GM19395 (cell line): ENCODE measurements at regions not wholly inside any gene's neighbourhood (a gene's known extent, or its start where the extent isn't known, plus 50 kb on each side); places are given as distances from the start of the nearest gene placed in this dataset.
"Not testable (repeated sequence)": the region's sequence is repeated elsewhere in the genome, so short reads cannot be mapped to it uniquely, and the experiment has no call there.

Experiments
- ATAC-seq: cut with Tn5 transposase; IDR thresholded peaks from one replicate; pipeline ENCODE4 v1.9.1; 2021; ENCODE audit warnings: mild to moderate bottlenecking, moderate library complexity; ENCODE audit not compliant: unreplicated experiment

DNA sequence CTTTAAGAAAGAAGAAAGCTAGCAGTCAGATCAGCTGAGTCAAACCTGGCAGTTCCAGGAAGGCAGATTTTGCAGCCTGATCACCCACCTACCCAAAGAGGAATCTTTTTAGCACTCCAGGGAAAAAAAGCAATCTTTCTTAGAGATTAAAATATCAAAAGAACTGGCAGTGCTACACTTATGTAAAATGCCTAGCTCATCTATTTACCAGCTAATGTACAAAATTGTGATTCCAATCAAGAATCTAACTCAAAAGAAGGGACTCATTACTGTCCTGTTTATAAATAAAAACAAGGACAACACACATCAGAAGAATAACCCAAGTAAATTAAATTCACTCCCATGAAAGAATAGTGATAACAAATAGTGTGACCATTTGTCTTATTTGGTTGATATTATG, 222.4 kb upstream of the ERCC4 start:
- ATAC-seq = no peak

DNA sequence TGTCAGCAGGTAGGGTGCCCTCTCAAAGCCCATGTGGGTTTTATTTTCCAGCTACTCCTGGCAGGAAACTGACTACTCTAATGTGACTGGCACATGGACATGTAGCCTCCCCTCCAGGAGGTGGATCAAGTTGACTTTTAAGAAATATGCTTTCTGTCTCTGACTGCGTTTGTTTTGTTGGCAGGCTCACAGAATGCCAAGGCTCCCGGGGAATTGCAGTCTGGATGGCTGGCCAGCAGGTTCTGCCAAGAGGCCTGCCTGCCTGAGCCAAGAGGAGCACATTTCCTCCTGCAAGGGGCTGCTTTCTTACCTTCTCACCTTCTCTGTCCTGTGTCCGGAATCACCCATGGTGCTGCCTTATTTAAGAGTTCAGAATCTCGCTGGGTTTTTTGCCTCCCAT, 217.3 kb upstream of the ERCC4 start:
- ATAC-seq = no peak

DNA sequence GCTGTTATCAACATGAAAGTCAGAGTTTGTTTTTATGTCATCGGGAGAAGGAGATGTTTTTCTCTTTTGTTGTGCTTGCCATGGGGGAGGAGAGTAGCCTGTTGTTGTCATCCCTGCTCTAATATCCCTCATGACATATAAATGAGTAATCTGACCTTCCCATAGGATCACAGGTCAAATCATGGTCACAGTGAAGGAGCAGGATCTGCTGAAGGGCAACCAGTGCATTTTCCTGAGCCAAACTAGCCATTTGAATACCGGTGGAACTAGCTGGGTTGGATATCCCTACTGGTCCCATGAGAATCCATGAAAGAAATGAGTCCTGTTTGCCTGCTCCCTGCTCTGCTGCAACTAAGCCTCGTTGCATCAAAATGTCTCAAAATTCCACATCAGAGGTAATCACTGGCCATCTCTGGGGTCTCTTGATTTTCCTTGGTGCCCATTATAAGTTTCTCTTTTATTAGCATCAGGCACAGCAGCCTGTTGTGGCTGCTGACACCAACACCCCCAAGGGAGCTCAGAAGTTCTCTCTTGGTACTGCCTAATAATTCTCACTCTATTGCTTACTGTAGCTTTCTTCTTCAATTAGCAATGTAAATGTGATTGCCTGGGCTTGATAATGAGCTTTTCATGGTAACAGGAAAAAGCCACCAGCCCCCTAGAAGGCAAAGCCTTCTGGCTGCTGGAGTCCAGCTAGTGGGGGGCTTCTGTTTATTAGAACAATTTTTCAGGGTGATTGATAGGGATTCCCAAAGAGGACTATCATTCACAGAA, 211.4 kb upstream of the ERCC4 start:
- ATAC-seq = no peak

DNA sequence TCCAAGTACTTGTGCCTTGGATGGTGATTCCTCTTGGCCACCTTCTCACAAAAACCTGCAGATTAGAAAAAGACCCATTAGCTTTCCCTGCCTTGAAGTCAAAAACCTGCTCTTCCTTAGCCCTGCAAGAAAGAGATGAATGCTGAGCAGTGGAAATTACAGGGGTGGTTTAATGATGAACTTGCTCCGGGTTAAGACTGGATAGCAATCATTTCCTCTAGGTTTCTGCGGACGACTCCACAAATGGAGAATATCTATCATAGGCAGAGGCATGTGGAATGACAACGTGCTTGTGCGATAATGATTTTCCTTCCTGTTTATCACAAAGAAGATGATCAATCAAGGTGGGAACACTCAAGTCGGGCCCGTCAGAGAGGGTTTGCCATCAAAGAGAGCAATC, 201.2 kb upstream of the ERCC4 start:
- ATAC-seq = no peak

DNA sequence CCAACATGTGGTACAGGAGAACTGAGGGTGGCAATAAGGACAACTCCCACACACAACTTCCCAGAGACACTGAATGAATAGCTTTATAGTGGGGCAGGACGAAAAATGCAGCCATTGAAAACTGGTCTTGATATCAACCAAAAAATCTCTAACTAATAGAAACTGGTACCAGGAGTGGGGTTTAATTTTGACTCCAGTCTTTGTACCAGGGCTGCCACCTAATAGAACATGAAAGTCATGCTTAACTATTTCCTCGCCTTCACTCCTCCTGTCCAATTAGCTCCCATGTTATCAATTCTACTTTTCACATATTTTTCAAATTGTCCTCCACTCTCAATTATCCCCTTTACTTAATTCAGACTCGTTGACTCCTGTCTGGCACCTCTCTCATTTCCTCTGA, 192.0 kb upstream of the ERCC4 start:
- no peak for ATAC-seq

DNA sequence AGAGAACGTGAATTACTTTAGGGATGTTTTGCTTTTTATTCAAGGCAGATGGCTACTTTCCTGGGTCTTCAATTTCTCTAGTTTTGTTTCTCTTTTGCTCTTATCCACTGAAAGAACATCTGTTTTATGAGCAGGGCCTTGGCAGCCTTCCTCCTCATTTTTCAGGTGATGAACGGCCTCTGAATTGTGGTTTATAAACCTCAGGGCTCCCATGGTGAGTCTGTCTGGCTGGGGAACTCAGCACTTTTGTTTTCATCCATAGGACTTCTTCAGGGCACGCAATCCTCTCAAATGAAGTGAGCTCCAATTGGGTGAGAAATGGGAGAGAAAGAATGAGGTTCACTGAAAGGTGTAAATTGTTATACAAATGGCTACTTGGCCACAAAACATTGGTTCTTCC, 186.4 kb upstream of the ERCC4 start:
- ATAC-seq = no peak

DNA sequence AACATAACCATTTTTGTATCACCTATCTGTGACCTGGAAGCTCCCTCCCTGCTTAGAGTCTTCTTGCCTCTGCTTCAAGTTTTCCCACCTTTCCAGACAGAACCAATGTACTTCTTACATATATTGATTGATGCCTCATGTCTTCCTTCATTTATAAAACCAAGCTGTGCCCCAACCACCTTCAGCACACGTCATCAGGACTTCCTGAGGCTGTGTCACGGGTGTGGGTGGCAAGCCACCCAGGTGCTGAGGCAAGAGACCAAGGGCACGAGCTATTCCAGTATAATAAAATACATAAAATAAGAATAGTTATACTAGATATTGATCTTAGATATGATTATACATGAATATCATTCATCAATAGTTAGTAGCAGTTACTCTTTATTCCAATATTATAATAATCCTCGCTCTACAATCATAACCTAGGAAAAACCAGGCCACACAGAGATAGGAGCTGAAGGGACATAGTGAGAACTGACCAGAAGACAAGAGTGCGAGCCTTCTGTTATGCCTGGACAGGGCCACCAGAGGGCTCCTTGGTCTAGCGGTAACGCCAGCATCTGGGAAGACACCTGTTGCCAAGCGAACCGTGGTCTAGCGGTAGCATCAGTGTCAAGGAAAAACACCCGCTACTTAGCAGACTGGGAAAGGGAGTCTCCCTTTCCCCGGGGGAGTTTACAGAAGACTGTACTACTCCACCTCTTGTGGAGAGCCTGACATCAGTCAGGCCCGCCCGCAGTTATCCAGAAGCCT, 180.2 kb upstream of the ERCC4 start:
- ATAC-seq = not testable (repeated sequence)

DNA sequence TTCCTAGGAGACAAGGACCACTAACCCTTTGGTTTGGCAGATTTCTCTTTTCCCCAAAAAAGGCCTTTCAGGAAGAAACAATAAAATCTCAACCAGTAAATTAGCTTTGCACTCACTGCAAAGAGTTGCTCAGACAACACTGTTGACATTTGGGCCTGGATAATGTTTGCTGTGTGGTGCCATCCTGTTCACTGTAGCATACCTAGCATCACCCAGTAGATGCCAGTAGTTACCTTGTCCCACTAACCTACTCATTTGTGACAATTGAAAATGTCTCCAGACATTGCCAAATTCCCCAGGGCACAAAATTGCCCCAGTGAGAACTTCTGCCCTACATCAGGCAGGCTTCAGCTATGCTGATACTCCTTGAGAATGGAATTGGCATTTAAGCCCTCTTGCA, 177.0 kb upstream of the ERCC4 start:
- ATAC-seq = no peak

DNA sequence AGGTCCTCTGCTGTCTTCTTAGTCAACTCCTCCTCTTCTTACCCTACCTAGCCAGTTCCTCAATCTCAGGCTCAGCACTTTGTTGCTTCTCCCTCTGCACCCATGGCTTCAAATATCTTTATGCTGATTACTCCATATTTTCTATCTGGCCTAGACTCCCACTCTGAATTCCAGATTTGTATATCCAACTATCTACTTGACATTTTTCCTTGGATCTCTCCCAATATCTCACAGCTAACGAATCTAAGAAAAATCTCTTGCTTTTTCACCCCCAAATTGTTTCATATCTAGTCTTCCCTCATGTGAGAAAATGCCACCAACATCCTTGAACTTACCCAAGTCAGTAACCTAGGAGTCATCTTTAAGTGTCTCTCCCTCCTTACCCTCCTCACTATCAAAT, 176.4 kb upstream of the ERCC4 start:
- no peak for ATAC-seq

DNA sequence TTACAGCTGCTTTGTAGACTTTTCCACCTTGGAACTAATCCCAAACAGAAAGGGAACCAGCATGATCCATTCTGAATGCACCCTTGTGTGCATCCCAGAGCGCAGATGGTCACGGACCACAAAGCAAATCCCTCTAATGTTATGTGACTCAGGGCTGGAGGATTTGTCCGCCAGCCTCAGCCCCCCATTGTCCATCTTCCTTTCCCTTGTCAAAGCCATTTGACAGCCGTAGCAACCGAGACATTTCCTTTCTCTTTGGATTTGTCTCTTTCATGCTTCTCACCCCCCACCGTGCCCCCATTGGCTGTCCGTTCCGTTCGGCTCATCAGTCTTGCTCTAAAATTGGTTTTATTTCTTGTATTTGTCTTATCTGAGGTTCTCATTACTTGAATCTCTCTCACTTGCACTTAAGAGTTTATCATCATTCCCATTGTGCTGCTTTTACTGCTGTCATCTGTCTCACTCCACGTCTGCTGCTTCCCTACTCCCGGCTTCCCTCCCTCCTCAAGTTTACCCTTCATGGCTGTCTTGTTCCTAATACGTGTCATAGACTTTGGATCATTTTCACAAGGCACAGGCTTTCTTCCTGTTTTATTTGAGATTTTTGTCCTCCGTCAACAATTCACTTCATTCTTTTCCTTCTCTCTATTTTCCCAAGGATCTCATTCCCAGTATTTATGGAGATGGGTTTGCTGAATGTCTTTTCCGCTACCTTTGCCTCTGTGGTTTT, 163.4 kb upstream of the ERCC4 start:
- no peak for ATAC-seq

DNA sequence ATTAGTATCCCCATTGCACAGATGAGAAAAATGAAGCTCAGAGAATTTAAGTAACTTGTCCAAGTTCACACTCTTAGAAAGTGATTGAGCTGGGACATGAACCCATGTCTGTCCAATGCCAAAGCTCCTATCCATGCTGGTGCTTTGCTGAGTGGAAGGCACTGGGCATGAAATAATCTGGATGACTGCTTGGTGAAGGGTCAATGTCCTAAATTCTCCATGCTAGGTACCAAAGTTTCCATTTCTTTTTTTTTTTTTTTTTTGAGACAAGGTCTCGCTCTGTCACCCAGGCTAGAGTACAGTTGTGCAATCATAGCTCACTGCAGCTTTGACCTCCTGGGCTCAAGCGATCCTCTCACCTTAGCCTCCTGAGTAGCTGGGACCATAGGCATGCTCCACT, 153.6 kb upstream of the ERCC4 start:
- ATAC-seq = no peak

DNA sequence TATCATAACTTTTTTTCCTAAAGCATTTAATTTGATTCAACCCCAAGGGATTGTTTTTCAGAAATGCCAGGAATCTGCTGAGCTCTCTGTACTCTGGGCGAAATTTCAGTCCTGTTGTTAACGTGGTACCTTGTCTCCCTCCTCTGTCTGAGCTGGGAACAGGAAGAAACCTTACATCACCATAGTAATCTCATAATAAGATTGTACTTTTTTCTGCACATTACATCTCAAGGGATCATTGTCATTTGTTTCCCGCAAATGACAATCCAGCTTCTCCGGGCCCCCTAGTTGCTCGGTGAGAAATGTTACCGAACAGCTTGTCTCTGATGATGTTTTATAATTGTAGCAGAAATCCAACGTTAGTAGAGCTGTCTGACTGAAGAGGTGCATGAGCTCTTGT, 152.7 kb upstream of the ERCC4 start:
- ATAC-seq = no peak

DNA sequence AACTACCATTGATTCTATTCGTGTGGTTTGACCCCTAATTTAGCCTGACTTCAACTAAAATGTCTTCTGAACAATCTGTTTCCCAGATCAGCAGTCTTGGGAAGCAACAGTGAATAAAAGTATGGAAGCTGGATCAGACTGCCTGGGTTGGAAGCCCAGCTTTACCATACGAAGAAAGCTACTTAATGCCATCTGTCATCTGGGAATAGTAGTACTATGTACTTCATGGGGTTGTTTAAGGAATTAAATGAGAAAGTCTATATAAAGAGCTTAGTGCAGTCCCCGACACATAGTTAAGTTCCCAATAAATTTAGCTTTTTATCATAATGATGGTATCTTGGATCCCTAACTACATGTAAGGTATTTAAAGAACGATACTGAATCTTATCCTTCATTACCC, 151.5 kb upstream of the ERCC4 start:
- no peak for ATAC-seq

DNA sequence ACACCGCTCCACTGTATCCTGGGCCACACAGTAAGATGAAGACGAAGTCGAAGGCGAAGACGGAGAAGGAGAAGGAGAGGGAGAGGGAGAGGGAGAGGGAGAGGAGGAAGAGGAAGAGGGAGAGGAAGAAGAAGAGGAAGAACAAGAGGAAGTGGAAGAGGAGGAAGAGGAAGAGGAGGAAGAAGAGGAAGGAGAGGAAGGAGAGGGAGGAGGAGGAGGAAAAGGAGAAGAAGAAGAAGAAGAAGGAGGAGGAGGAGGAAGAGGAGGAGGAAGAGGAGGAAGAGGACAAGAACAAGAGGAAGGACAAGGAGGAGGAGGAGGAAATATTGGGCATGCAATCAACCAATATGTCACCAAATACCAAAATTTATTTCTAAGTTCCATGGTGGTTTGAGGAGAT, 149.5 kb upstream of the ERCC4 start:
- ATAC-seq = no peak

DNA sequence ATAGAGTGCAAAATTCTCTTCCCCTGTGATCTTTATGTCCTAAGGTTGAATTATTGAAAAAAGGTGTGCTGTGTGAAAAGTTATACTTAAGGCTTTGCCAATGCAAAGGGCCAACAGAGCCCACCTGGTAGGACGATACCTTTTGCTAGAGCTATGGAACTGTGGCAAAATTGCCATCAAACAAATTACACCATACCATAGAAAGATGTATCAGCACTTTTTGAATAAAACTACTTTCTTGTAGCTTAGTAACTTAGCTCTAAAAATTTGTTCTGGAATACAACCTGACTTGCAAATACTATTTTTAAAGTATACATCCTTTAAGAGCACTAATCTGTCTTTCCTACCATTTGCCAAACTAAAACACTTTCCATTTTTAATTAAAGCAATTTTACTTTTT, 147.2 kb upstream of the ERCC4 start:
- no peak for ATAC-seq

DNA sequence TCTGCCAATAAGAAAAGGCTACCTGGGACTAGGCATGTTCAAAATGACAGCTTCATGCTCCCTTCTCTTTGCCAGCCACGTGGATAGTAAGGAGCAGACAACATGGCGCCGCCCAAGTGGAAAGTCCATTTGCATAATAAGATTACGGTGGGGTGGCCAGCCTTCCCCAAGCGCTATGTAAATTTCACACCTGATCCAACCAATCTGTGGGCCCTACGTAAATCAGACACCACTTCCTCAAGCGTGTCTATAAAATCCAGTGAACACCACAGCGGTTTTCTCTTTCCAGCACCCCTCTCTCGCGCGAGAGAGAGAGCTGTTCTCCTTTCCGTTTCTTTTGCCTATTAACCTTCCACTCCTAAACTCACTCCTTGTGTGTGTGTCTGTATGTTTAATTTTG, 140.3 kb upstream of the ERCC4 start:
- no peak for ATAC-seq

DNA sequence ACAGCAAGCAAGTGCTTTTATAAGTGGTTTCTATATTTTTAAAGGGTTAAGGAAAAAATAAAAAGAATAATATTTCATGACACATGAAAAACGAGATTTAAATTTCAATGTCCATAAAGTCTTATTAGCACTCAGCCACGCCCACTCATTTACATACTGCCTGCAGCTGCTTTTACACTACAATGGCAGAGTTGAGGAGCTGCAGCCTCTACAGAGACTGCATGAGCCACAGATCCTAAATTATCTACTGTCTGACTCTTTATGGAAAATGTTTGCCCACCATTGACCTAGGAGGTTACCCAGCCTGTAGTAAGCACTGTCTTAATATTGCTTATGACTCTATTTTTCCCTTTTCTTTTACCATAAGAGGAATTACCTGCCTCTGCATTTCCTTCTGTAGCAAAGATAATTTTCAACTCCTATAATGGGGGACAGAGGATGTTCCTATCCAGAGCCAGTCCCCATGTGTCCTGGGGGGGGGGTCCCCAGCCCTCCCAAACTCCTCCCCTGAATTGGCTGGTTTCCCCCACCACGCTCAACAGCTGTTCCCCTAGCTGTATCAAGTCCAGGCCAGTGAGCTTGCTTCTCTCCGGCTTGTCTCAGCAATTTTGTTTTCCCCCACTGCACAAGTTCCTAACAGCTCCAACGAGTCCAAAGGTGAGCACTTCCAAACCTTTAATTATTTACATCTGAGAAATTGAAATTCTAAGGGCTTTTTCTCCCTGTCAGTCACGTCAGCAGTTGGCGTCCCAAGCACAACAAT, 139.4 kb upstream of the ERCC4 start:
- no peak for ATAC-seq

DNA sequence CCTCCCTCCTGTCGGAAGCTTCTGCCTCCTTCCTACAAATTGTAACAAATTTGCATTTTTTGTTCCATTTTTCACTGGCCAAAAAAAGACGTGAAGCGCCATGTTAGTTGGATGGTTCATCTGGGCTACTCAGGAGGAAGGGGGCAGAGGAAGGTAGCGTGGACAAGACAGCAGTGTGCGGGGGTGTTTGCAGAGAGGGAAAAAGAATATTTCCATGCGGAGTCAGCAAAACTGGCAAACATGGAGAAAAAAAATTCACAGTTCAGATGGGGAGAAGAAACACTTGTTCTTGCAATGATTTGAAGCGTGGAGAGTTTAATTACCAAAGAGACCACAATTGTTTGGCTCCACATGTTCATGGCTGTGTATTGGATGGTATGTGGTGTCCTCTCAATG, 138.8 kb upstream of the ERCC4 start:
- no peak for ATAC-seq

DNA sequence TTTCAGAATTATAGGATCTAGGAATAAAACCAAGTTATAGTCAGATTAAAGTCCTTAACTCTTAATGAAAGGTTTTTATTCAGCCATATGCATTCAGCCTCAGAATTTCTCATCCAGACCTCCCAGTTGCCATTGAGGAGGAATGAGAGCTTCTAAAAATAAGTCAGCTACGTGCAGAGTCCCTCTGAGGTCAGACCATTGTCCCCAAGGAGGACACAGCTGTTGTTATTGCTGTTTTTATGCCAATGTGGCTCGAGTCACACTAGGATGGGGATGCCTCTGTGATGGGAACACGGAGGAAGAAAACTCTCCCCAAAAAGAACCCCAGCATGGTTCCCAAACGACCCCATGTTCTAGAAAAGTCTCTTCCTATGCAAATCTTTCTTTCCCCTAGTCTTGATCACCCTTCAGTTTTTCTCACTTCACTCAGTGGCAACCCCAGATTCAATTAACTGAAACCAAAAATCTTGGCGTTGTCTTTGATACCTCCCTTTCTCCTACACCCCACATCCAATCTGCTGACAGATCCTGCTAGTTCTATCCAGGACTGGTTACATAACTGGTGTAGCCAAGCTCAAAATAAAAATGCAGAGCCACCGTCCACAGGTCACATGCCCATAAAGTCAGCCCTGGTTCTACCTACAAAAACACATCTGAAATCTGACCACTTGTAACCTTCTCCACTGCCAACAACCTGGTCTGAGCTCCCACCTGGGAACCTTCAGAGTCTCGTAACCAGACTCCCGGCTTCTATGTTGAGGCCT, 138.2 kb upstream of the ERCC4 start:
- ATAC-seq = no peak

DNA sequence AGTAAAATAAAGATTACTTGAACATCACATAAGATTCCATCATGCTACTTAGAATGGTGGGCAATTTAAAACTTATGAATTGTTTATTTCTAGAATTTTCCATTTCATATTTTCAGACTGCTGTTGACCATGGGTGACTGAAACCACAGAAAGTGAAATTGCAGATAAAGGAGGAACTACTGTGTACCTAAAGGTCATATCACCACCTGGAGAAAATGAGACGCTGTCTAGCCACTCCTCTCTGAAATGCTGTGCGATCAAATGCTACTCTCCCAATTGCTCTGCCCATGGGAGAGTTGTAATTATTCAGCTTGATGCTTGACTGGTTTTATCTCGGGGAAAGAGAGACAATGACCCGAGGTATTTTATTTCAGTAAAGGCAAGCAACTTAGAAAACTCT, 128.9 kb upstream of the ERCC4 start:
- ATAC-seq = no peak
